Stimulated activated CD4-positive, alpha-beta T cell treated with anti-CD3 and anti-CD28 coated beads, TNF-alpha, amount 100 ng/mL, for 24 hours (primary cell): ENCODE measurements at regions not wholly inside any gene's neighbourhood (a gene's known extent, or its start where the extent isn't known, plus 50 kb on each side); places are given as distances from the start of the nearest gene placed in this dataset.

Source experiments
- DNase-seq, 3 experiments: peaks; one replicate each; pipeline ENCODE4 v3.0.0-alpha.2; 2020; ENCODE audit warnings: low read depth in 3 of 3

GRCh38 chr13:26837102-26837501, 76.5 kb upstream of the GPR12 start:
- DNase-seq = no peak

- no peak for DNase-seq
Observed at GRCh38 chr13:26836626-26837025, 76.0 kb upstream of the GPR12 start.

GRCh38 chr13:26834646-26835045, 74.1 kb upstream of the GPR12 start:
- DNase-seq = no peak

GRCh38 chr13:26831336-26831908, 70.8 kb upstream of the GPR12 start:
- DNase-seq = no peak

GRCh38 chr13:26829716-26830115, 69.1 kb upstream of the GPR12 start:
- DNase-seq = no peak

GRCh38 chr13:26824581-26824980, 64.0 kb upstream of the GPR12 start:
- DNase-seq = no peak

GRCh38 chr13:26822146-26822545, 61.6 kb upstream of the GPR12 start:
- DNase-seq = no peak

GRCh38 chr13:26821672-26822071, 61.1 kb upstream of the GPR12 start:
- DNase-seq = no peak

- no peak for DNase-seq
Observed at GRCh38 chr13:26820871-26821270, 60.3 kb upstream of the GPR12 start.

- no peak for DNase-seq
Observed at GRCh38 chr13:26819046-26819445, 58.5 kb upstream of the GPR12 start.

GRCh38 chr13:26816881-26817280, 56.3 kb upstream of the GPR12 start:
- DNase-seq = no peak

- no peak for DNase-seq
Observed at GRCh38 chr13:26813980-26814348, 53.4 kb upstream of the GPR12 start.

- DNase-seq = no peak
Observed at GRCh38 chr13:26813321-26813979, 52.9 kb upstream of the GPR12 start.

- no peak for DNase-seq
Observed at GRCh38 chr13:26811581-26811980, 51.0 kb upstream of the GPR12 start.
